ENCODE measurements at regions not wholly inside any gene's neighbourhood (a gene's known extent, or its start where the extent isn't known, plus 50 kb on each side); places are given as distances from the start of the nearest gene placed in this dataset.

DNA sequence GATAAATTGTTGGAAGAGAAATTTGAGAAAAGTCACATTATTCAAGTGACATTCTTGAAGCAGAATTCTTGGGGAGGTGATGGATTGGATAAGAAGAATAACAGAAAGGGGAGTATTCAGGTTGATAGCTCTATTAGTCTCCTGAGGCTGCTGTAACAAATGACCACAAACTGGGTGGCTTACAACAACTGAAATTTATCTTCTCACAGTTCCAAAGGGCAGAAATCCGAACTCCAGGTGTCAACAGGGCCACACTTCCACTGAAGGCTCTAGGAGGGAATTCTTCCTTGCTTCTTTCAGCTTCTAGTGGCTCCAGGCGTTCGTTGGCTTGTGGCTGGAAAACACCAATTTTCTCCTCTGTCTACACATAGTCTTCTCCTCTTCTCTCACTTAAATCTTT, 99.8 kb downstream of the TES start:
- DNase-seq, result no peak

DNA sequence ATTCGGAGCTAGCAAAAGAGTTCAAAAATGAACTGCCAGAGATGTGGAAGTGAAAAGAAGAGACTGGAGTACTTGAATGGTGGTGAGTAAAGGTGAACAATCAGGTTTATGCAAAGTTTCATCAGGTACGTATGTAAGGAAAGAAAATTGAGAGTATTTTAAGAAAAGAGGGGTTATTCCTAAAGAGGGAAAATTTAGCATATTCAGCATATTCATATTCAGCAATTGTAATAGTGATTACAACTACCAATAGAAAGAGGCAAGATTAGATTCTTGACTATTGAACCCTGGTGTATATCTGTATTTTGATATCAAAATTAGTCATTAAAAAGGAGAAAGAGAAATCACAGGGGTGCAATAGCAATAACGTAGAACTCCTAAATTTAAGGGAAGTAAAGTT, 100.9 kb downstream of the TES start:
- no peak for DNase-seq

DNA sequence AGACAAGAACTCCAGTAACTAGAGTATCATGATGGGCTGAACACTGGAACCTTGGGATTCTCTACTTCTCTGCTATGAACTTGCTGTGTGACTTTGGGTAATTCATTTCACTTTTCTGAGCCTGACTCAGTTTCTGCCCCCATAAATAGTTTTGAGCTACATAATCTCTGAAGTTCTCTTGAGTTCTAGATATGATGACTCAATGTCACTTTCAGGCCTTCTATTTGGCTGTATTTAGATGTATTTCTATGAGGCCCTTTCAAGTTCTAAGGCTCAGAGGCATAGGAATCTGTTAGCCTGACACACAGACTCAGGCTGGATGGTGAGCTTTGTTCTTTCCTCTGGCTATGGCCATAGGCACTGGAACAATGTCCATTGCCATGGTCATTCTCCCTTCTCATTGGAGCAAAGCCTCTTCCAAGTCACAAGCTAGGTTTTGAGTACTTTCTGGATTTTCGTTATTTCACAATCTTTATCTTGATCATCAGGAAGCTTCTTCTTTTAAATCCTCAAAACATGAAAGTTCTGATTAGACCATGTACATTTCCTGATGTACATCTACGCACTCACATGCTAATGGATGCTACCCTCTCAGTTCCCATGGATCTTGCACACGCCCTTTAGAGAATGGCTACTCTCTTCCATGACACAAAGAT, 101.6 kb downstream of the TES start:
- no peak for DNase-seq

DNA sequence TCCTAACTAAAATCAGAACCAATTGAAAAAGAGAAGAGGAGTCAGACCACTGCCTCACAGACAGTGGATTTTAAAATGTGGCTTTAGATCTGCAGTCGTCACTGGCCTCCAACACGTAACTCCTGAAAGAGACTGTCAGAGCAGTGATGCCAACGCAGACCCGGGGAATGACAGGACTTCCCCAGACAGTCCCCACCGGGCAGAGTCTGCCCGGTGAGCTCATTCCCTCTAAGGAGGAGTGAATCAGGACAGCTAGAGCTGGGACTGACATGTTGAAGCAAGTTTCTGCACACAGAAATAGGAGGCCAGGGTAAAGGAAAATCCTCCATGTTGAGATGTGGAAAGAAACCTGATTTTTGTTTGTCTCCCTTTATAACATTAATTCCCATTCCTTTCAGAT, 105.0 kb downstream of the TES start:
- DNase-seq, result no peak

DNA sequence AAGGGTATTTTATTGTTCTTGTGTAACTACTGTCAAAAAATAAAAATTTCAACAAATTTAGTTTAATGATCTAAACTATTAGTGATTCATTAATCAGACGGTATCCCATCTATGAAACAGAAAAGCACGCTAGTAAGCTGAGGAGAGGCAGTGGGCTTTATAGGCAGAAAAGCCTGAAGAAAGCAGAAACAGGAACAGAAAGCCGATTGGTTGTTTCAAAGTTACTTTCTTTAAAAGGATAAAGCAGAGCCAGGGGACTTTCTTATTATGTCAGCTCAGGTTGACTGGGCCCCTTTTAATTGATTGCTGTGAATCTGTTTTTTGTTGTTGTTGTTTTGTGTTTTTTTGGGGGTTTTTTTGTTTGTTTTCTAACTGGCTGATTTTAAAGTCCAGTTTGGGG, 105.5 kb downstream of the TES start:
- no peak for DNase-seq

DNA sequence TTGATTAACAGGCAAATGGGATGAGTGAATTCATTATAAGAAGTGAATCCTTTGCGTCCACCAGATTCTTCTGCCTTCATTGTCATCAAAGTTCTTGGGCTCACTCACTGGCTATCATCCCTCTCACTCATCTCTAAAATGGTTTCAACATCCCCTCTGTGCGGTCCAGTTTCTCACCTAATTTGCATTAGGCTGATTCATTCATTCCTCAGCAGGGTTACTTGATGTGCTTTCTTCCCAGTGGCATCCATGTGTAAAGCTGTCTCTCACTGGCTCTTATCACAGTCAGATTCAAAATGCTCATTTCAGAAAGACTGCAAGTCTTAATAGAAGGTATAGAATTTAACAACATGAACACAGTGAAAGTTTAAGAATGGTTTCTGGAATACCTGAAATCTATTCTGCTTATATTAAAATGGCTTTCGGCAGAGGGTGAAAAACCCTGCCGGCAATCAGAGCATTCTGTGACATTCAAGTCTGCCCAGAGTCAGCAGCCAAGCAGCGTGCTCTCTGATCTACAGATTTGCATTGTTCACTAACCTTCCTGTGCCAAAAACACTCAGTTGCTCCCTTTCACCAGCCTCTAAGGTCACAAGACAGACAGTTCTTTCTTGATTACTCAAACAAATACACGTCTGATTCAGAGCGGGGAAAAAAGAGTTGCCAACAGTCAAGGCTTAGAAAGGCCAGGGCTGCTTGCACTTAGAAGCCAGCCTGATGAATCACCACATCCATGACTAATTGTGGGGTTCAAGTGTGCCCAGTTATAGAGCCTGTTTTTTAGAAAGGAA, 106.7 kb downstream of the TES start:
- DNase-seq, result peak; percentile 19 to 50

DNA sequence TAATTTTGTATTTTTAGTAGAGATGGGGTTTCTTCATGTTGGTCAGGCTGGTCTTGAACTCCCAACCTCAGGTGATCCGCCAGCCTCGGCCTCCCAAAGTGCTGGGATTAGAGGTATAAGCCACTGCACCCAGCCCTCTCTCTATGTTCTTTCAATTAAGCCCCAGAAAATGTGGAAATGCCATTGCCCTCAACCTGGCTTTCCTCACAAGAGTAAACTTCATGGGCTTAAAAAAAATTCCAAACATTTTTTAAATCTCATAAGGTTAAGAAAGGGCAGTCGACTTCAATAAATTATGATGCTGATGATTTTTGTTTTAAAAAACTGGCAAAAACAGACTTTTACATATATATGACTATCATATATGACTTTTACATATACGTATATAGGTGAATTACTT, 107.6 kb downstream of the TES start:
- no peak for DNase-seq

DNA sequence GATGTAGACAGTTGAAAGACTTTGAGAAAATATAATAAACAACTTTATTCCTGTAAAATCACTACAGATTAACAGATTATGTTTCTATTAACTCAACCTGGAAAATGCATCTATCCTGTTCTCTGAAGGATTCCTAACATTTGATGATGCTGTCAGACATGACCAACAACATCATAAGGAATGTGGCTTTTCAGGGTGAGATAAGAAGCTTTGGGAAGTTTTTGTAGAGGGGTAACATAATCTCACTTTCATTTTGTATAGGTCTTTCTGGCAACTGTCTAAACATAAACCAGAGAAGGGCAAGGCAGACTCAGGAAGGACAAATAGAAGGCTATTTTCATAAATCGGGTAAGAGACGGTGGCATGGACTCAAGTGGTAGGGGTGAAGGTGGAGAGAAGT, 112.2 kb downstream of the TES start:
- DNase-seq, result no peak

DNA sequence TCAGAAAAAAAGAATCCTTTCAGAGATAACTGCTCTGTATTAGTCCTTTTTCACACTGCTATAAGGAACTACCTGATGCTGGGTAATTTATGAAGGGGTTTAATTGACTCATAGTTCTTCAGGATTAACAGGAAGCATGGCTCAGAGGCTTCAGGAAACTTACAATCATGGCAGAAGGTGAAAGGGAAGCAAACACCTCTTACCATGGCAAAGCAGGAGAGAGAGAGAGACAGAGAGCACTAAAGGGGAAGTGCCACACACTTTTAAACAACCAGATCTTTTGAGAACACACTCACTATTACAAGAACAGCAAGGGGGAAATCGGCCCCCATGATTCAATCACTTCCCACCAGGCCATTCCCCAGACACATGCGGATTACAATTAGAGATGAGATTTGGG, 114.2 kb downstream of the TES start:
- DNase-seq, result no peak

DNA sequence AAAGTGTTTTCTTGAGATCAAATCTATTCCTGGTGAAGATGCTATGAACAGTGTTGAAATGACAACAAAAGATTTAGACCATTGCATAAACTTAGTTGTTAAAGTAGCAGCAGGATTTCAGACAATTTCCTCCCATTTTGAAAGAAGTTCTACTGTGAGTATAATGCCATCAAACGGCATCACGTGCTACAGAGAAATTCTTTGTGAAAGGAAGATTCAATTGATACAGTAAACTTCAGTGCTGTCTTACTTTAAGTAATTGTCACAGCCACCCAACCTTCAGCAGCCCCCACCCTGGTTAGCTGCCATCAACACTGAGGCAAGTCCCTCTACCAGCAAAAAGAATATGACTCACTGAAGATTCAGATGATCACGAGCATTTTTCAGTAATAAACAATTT, 115.2 kb downstream of the TES start:
- no peak for DNase-seq

DNA sequence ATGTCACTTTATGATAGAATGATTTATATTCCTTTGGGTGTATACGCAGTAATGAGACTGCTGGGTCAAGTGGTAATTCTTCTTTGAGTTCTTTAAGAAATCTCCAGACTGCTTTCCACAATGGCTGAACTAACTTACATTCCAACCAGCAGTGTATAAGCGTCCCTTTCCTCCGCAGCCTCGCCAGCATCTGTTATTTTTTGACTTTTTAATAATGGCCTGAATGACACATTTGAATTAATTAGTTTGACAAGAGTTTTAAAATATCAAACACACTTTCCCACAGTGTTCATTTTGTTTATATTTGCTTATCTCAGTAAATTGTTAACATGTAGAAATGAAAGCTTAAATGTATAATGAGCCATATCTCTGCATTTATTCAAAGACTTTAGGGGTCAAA, 116.8 kb downstream of the TES start:
- no peak for DNase-seq

DNA sequence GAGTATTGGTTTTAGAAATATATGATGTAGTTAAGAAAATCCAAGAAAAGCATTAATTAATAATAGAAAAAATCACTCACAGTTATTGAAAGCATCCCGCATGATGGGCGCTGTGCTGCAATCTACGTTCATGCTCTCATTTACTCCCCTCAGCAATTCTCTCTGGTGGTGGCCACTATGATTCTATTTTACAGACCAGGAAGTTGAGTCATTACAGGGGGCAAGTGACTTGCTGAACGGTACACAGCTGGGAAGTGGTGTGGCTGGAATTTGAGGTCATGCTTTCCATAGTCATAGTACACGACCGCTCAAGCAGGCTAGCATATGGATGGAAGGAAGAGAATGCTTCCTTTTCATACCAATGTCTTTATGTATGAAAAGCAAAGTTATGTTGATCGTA, 117.4 kb downstream of the TES start:
- no peak for DNase-seq

DNA sequence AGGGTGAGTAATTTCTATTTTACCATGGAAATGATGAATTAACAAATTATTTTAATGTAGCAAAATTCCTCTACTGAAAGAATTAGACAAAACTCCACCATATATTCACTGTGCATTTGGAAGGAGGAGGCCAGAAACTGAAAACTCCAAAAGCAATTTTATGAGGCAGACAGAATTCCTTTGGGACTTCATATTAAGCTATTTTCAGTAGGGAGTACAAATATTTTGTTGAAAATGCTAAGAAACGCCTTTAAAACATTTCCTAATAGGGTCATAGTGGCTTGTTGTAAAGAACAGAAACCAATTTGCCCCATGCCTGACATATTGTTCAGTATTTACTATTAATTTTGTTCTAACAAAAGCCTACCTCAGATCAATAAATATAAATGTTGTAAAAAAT, 117.8 kb downstream of the TES start:
- DNase-seq, result no peak

DNA sequence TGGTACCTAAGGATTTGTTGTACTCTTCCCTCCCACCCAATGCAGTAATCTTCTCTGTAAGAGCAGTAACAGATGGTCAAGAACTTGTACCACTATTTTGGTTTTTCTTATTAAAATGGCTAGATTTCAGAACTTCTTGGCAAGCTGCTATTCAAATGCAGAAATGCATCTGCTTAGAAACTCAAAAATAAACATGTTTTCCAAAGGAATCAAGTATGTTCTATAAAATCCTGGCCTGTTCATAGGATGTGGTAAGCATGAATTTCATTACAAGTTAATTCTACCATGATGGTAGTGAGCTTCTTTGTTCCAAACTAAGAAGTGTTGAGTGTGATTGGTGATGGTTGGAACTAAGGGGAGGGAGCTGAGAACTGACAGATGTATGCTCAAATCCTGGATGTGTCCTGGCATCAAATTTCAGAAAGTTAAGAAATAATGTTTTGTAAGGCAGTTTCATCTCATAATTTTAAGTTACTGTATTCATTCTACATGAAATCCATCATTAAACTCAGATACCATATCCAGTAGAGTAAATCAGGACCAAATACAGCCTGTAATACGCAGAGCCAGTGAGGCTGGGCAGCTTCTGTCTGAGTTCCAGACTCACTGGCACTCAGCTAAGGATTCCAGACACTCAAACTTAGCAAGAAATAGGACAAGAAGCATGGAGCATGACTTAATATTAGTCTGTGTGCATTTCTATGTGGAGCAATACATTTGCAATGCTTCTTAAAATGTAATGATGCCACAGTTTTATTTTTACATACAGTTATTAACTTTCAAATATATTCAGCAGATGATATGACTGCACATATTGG, 119.6 kb downstream of the TES start:
- DNase-seq, result no peak

DNA sequence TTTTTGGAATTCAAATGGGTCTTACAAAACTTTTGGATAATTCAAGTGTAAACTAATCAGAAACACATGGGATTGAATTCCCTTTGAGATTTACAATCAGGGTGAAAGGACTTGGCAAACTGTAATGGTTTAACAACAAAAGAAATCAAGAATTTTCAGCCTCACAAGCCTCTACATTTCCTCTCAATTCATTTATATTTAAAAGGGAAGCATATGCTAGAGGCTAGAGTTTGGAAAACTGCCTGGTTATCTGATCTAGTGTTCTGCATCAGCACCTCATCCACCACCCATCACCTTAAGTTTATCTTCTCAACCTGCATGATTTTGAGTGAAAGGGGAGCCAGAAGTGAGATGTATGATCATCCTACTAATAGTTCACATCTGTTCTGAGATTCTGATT, 120.7 kb downstream of the TES start:
- no peak for DNase-seq

DNA sequence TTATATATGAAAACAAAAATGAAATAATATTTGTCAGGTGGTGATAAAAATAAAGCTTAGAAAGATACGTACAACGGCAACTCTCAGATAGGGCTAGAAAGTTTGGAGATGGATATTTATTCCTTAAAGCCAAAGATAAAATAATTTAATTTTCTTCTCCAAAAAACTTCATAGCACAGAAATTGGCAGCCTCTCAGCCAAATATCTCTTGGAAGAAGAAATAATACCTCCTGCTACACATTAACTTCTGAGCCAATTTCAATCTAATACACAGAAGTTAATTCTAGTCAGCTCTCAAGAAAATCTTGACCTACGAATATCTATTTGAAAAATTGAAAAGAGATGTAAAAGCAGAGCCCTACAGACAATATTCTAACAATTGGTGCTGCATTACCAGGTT, 122.4 kb downstream of the TES start:
- DNase-seq, result no peak

DNA sequence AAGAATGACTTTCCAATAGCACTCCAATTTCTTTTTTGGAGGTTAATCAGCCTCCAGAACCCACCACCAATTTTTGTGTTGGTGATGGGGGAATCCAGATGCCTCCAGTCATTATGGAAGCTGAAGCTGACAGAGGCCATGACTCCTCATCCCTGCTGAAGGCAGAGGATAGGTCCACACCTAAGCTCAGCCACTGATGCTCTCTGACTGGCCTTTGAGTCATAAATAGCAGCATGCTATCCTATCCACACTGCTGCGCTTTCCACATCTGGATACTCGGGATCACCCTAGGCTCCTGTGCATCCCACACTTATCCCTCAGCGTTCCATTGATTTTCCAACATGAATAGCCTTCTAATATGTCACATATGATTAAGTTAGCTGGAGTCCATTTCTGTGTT, 124.2 kb downstream of the TES start:
- DNase-seq, result no peak

DNA sequence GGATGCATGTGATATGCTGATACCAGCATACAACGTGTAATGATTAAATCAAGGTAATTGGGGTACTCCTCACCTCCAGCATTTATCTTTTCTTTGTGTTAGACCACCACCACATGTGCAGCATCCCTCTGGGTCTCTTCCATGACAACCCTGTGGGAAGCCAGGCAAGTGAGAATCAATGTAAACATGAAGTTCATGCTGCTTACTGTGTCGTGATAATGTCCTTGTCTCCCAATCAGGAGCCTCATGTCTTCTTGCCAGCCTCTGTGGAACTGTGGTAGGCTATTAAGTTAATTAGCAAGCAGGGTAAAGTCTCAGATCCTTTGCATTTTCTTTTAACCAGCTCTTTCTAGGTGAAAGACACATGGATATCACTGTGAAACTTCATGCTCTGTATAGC, 126.7 kb downstream of the TES start:
- no peak for DNase-seq

DNA sequence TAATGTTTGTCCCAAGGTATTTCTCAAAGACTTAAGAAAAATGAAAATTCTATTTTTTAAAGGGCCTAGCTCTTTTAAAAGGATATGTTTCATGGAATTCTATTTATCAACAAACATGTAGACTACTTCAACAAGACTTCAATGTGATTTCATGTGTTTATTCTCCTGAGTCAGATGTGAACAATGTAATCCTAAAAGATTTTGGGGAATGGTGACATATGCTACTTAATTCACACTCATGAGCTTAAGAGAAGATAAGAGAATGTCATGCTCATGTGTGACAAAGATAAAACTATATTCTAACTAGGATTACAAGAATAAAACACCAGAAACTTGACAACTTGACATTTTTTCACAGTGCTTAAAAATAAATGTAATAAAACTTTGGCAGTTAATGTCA, 127.5 kb downstream of the TES start:
- DNase-seq, result no peak

DNA sequence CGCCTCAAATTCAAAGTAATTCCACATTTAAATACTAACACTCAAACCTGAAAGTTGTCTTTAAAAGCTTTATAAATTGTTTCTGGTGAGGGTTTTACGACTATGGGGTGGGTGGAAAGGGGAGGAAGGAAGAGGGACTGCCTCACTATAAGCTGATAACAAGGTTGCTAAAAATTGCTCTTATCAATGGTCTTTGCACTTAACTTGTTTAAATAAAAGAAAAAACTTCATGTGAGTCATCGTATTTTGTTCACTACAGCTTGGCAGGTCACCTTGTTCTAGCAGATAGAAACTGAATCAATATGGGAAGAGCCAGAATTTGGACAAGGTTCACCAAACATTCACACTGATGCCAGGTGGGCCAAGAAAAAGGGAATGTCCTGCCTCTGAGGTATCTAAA, 129.2 kb downstream of the TES start:
- DNase-seq, result no peak

DNA sequence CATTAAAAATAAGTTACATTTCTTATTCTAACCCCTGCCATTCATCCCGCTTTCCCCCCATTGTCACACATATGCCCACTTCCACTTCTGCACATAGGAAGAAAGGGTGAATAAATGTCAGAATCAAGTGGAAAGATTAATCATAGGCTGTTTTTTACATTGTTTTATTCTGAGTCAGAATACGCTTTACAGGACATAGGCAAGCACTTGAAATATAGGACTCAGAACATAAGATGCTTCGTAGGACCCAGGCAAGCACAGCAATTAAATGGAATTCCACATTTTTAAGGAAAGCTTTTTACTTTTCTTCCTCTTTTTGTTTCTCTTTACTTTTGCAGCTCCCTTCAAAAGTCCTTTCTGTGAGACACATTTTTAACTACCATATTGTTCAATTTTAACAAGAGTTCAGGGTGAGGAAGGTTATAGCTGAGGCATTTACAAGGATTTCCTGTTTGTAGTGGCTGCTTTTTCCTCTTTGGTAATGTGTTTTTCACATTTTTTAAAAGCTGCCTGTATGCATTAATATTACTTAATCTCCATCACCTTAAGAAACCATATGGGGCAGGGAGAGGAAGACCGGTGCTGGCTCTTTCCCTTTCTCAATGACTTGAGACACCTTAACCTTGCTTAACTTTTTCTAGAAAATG, 130.0 kb downstream of the TES start:
- DNase-seq, result no peak

DNA sequence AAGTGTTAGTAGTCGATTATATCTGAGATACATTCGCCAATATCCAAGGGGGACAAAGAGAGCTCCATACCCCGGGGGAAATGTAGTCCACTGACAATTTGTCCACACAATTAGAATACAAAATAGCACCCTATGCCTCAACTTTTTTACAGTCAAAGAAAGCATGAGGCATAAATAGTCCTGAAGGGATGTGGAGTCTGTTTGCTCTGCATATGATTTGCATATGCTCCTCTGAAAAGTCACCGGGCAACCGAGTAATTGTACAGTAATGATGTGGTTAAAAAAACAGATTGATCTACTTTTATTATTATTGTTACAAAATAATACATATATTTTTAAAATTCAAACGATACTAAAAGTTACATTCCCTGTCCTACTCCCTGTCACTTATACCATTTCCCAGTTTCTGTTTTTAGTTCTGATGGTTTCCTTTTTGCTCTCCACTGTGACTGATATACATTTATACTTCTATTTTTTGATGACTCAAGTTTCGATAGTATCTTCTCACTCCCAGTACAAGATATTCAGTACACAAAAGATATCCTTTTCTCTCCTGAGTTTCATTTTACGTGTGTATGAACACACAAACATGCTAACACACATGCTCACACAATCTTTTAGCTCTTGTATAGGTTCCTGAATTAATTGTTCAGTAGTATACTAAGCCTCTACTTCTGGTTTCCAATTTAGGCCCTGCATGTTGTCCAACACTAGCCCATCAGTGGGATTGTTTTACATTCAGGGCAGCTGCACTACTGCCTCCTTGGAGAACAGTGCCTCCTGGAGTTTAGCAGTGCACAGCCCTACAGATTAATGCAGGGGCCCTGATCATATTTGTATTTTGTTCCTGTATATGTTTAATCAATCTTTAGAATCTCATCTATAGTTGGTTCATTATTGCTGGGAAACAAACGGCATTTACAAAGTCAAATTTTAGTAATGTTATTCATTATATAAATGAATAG, 130.9 kb downstream of the TES start:
- DNase-seq, result no peak
